HepG2 (cell line): ENCODE measurements at regions not wholly inside any gene's neighbourhood (a gene's known extent, or its start where the extent isn't known, plus 50 kb on each side); places are given as distances from the start of the nearest gene placed in this dataset.

ENCODE experiments used
- ADNP ChIP-seq: sonication (generic); formaldehyde crosslinking; IDR thresholded peaks from 2 replicates; pipeline ENCODE4 v1.4.0; 2020; ENCODE audit warnings: missing genetic modification reagents
- CEBPG ChIP-seq: IDR thresholded peaks from 2 replicates; pipeline ENCODE4 v1.6.1; 2016
- EZH2 ChIP-seq: conservative IDR thresholded peaks from 2 replicates; pipeline ENCODE4 v1.6.1; 2012; ENCODE audit warnings: mild to moderate bottlenecking, low read depth, low read length, moderate library complexity
- GPN1 ChIP-seq: sonication (generic); formaldehyde crosslinking; IDR thresholded peaks from 2 replicates; pipeline ENCODE4 v1.5.1; 2020; ENCODE audit warnings: missing genetic modification reagents, borderline replicate concordance
- HOXA3 ChIP-seq: sonication (generic); formaldehyde crosslinking; IDR thresholded peaks from 2 replicates; pipeline ENCODE4 v1.5.0; 2020; ENCODE audit warnings: missing genetic modification reagents
- MED8 ChIP-seq: sonication (generic); formaldehyde crosslinking; IDR thresholded peaks from 2 replicates; pipeline ENCODE4 v1.8.1; 2023; ENCODE audit warnings: mild to moderate bottlenecking, missing genetic modification reagents; ENCODE audit not compliant: insufficient replicate concordance
- NFE2L2 ChIP-seq: fragments of 150-350 bp; IDR thresholded peaks from 2 replicates; pipeline ENCODE4 v1.6.1; 2014; ENCODE audit warnings: low read length
- NKX3-1 ChIP-seq: sonication (generic); formaldehyde crosslinking; IDR thresholded peaks from 2 replicates; pipeline ENCODE4 v1.5.0; 2020; ENCODE audit warnings: missing genetic modification reagents
- RFXAP ChIP-seq: sonication (generic); formaldehyde crosslinking; IDR thresholded peaks from 2 replicates; pipeline ENCODE4 v1.4.0; 2020; ENCODE audit warnings: missing genetic modification reagents, borderline replicate concordance
- U2AF1 ChIP-seq: fragments of 200-400 bp; formaldehyde crosslinking; optimal IDR thresholded peaks from 2 replicates; pipeline ENCODE3; 2017; ENCODE audit warnings: mild to moderate bottlenecking, low read depth, low read length
- YEATS2 ChIP-seq: sonication (generic); formaldehyde crosslinking; IDR thresholded peaks from 2 replicates; pipeline ENCODE4 v1.4.0; 2020; ENCODE audit warnings: missing genetic modification reagents, borderline replicate concordance
- ZBTB38 ChIP-seq: sonication (generic); formaldehyde crosslinking; IDR thresholded peaks from 2 replicates; pipeline ENCODE4 v1.5.1; 2020; ENCODE audit warnings: mild to moderate bottlenecking, missing genetic modification reagents
- ZBTB7B ChIP-seq: sonication (generic); formaldehyde crosslinking; IDR thresholded peaks from 2 replicates; pipeline ENCODE4 v1.4.0; 2020; ENCODE audit warnings: missing genetic modification reagents
- ZFP36L2 ChIP-seq: sonication (generic); formaldehyde crosslinking; IDR thresholded peaks from 2 replicates; pipeline ENCODE4 v1.4.0; 2020; ENCODE audit warnings: missing genetic modification reagents
- ZNF3 ChIP-seq: IDR thresholded peaks from 2 replicates; pipeline ENCODE4 v1.7.0; 2017; ENCODE audit warnings: inconsistent platforms
- ZNF451 ChIP-seq: sonication (generic); formaldehyde crosslinking; IDR thresholded peaks from 2 replicates; pipeline ENCODE4 v1.5.0; 2020; ENCODE audit warnings: mild to moderate bottlenecking, missing genetic modification reagents
- ZNF563 ChIP-seq: sonication (generic); formaldehyde crosslinking; IDR thresholded peaks from 2 replicates; pipeline ENCODE4 v1.8.0; 2022; ENCODE audit warnings: mild to moderate bottlenecking, moderate library complexity, missing genetic modification reagents
- ZNF660 ChIP-seq: sonication (generic); formaldehyde crosslinking; IDR thresholded peaks from 2 replicates; pipeline ENCODE4 v1.5.1; 2020; ENCODE audit warnings: mild to moderate bottlenecking, low read depth, missing genetic modification reagents, borderline replicate concordance
- ZNF878 ChIP-seq: sonication (generic); formaldehyde crosslinking; IDR thresholded peaks from 2 replicates; pipeline ENCODE4 v1.8.1; 2023; ENCODE audit warnings: mild to moderate bottlenecking, missing genetic modification reagents, moderate library complexity
- ZSCAN30 ChIP-seq: sonication (generic); formaldehyde crosslinking; IDR thresholded peaks from 2 replicates; pipeline ENCODE4 v1.5.0; 2020; ENCODE audit warnings: mild to moderate bottlenecking, missing genetic modification reagents
- TF ChIP-seq, protein P1 (sequence below), 2 experiments: sonication (generic) in 1 of 2; formaldehyde crosslinking in 1 of 2; IDR thresholded peaks; 2 replicates each; pipeline versions ENCODE4 v1.6.1 to v1.9.0; 2014 to 2022; ENCODE audit warnings: antibody characterized with exemption in 1 of 2, borderline replicate concordance in 1 of 2, inconsistent platforms in 1 of 2, low read depth in 1 of 2, missing genetic modification reagents in 1 of 2
- TF ChIP-seq, protein P2 (sequence below): sonication (generic); formaldehyde crosslinking; conservative IDR thresholded peaks from 2 replicates; pipeline ENCODE4 v1.4.0; 2020; ENCODE audit warnings: missing genetic modification reagents

DNA sequence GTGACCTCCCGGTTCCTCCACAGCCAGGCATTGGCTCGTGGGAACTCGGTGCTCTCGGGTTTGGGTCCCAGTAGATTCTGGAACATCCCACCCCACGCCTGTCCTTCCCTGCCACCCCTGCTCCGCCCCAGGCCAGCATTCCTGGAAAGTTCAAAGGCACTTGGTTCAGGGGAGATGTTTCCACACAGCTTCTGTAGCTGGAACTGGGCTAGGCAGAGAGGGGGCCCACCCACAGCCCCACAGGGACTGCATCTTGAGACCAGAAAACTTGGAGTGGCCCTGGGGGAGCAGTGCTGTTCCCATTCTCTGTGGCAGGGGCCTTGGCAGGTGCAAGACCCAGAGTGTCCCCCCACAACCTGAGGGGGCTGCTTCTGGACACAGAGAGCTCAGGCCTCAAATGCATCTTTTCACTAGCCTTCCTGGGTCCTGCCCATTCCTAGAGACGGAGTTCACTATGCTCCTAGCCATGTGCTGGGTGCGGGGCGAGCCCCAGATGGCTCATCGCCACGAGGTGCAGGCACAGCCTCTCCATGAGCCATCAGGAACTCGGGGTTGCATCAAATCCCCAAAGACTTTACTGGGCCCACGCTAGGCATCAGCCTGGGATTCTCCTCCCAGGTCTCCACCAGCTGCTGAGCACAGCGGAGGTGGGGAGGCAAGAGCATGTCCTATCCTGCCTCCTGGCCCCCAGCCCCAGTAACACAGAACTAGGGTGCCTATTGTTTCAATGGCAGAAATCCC, 68.7 kb downstream of the ZFP36L2 start (continued):
- TF ChIP-seq U2AF1 (no peak), ZNF660 (no peak), NFE2L2 (no peak), YEATS2 (CRISPR knock-in tag) (no peak), ZNF878 (CRISPR knock-in tag) (no peak), MED8 (CRISPR knock-in tag) (no peak), ZBTB38 (no peak), RFXAP (CRISPR knock-in tag) (no peak), NKX3-1 (CRISPR knock-in tag) (no peak), GPN1 (CRISPR knock-in tag) (no peak), ZNF563 (CRISPR knock-in tag) (peak; percentile 37; the same call in 1 of the 2 replicates), ZBTB7B (peak; percentile 44; the same call in 1 of the 2 replicates), CEBPG (CRISPR knock-in tag) (peak; percentile 51), HOXA3 (0 out of 2 replicates have a peak, but pooled peaks have one; percentile 40), EZH2 (no peak), ZFP36L2 (no peak), ADNP (CRISPR knock-in tag) (no peak), ZNF451 (CRISPR knock-in tag) (peak; percentile 61; the same call in 1 of the 2 replicates), ZSCAN30 (CRISPR knock-in tag) (no peak), ZNF3 (CRISPR knock-in tag) (no peak)
- TF ChIP-seq, protein P1, sequence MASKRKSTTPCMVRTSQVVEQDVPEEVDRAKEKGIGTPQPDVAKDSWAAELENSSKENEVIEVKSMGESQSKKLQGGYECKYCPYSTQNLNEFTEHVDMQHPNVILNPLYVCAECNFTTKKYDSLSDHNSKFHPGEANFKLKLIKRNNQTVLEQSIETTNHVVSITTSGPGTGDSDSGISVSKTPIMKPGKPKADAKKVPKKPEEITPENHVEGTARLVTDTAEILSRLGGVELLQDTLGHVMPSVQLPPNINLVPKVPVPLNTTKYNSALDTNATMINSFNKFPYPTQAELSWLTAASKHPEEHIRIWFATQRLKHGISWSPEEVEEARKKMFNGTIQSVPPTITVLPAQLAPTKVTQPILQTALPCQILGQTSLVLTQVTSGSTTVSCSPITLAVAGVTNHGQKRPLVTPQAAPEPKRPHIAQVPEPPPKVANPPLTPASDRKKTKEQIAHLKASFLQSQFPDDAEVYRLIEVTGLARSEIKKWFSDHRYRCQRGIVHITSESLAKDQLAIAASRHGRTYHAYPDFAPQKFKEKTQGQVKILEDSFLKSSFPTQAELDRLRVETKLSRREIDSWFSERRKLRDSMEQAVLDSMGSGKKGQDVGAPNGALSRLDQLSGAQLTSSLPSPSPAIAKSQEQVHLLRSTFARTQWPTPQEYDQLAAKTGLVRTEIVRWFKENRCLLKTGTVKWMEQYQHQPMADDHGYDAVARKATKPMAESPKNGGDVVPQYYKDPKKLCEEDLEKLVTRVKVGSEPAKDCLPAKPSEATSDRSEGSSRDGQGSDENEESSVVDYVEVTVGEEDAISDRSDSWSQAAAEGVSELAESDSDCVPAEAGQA (IDR thresholded peaks at IDR 0.05; ENCODE audit: low read depth), result no peak
- TF ChIP-seq, protein P1 (CRISPR knock-in tag; IDR thresholded peaks at IDR 0.05; ENCODE audit: borderline replicate concordance), result no peak
- TF ChIP-seq, protein P2, sequence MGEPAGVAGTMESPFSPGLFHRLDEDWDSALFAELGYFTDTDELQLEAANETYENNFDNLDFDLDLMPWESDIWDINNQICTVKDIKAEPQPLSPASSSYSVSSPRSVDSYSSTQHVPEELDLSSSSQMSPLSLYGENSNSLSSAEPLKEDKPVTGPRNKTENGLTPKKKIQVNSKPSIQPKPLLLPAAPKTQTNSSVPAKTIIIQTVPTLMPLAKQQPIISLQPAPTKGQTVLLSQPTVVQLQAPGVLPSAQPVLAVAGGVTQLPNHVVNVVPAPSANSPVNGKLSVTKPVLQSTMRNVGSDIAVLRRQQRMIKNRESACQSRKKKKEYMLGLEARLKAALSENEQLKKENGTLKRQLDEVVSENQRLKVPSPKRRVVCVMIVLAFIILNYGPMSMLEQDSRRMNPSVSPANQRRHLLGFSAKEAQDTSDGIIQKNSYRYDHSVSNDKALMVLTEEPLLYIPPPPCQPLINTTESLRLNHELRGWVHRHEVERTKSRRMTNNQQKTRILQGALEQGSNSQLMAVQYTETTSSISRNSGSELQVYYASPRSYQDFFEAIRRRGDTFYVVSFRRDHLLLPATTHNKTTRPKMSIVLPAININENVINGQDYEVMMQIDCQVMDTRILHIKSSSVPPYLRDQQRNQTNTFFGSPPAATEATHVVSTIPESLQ (CRISPR knock-in tag), result no peak
